HG02981 (cell line): ENCODE measurements at regions not wholly inside any gene's neighbourhood (a gene's known extent, or its start where the extent isn't known, plus 50 kb on each side); places are given as distances from the start of the nearest gene placed in this dataset.
"Not testable (repeated sequence)": the region's sequence is repeated elsewhere in the genome, so short reads cannot be mapped to it uniquely, and the experiment has no call there.

ENCODE experiments used
- ATAC-seq: cut with Tn5 transposase; IDR thresholded peaks from one replicate; pipeline ENCODE4 v1.9.1; 2021; ENCODE audit warnings: mild to moderate bottlenecking, moderate library complexity; ENCODE audit not compliant: unreplicated experiment

DNA sequence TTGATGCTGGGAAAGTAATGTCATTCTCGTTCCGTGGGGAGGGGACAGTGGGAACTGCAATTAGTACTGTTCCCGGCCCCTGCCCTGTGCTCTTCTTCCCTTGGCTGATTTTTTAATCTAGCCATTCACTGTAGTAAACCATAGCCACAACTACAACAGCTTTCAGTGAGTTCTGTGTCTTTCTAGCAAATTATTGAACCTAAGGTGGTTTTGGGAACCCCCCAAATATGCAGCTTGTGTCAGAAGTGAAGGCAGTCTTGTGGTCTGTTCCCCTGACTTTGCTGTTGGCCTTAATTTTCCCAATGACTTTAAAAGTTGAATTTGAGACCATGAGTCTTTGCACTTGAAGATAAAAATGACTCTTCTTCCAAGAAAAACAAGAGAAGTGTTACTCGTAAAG is 114.3 kb upstream of the ETV6 start:
- no peak for ATAC-seq

DNA sequence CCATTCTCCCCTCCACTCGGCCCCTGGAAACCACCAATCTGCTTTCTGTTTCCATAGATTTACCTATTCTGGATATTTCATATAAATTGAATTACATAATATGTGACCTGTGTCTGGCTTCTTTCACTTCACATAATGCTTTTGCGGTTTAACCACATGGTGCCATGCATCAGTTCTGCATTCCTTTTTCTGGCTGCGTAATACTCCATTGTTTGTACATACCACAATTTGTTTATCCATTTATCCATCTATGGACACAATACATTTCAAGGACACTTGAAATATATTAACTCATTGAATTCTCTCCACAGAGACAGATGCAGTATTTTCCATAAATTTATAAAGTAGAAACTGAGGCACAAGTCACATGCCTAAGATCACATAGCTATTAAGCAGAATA is 110.3 kb upstream of the ETV6 start:
- no peak for ATAC-seq

DNA sequence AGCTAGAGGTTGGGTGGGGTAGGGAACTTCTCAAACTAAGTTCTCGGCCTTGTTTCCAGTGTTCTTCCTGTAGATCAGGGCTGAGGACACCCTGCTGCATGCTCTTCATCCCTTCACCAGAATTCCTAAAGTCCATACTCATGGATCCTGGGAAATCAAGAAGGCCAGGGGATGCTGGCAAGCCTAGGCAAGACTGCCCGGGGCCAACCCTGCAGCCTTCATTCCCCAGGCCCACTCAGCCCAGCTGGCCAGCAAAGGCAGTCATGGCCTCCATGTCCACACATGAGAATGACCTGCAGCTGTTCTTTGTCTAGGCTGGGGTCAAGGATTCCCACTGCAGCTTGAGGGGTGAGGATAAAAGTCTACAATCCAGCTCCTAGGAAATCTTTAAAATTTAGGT is 109.3 kb upstream of the ETV6 start:
- no peak for ATAC-seq

DNA sequence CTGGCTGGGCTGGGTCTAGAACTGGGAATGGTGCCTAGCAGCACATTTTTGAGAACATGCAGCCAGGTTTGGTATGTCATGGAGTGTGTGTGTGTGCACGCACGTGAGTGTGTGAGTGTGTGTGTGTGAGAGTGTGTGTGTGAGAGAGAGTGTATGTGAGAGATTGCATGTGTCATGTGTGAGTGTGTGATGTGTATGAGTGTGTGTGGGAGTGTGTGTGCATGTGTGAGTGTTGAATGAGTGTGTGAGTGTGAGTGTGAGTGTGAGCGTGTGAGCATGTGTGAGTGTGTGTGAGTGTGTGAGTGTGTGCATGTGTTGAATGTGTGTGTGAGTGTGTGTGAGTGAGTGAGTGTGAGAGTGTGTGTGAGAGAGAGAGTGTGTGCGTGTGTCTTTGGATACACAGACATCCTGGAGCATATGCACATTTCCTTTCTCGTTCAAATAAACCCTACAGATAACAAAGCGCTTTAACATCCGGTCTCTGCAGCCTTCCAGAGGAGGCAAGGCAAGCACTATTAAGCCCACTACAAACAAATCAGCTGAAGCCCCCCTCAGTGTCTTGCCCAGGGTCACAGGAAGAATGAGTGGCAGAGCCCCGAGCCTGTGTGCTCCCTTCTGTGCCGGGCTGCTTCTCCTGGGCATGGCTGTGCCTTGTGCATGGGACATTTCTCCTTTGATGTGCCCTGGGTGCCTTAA is 108.7 kb upstream of the ETV6 start:
- no peak for ATAC-seq

DNA sequence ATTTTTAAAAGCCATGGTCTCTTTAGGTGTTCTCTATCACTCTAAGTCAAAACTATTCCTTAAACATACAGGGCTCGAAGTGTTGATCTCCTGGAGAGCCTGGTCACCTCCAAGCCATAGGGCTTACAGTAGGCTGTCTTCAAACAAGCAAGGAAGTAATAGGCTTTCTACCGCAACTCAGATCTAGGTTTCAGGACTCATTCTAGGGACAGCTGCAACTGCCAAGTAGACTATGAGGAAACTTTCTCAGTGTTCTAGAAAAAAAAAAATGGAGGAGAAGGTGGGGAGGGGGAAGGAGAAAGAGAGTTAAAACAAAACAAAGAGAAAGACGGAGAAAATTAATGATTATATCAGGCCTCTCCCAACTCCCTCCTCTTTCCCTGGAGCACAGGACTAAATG is 106.9 kb upstream of the ETV6 start:
- no peak for ATAC-seq

DNA sequence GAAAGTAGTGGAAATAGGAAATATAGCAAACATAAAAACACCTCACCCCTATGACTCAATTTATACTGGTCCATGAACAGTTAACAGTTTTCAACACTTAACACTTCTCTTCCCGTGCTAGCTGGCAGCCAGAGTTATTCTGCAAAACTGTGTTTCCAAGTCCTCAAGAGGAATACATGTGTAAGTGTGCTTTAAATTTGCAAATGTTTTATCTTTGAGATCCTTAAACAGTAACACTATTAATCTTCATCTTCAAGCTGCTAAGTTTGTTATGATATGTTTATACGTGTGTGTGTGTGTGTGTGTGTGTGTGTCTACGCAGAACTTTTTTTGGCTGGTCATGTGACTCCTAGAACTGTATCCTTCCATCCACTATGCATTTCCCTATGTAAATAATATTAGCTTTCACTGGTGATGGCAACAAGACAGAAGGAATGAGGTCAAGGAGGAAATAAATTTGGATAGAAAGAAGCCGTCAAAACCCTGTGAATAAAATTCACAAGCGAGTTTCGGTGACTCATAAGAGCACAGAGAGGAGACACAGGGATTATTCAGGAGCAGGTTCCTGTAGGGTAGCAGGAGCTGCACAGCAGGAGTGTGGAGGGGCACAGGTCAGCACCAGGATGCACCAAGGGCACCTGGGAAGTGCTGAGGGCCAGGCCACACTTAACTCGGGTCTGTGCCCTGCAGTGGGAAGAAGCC is 105.9 kb upstream of the ETV6 start:
- ATAC-seq, result no peak

DNA sequence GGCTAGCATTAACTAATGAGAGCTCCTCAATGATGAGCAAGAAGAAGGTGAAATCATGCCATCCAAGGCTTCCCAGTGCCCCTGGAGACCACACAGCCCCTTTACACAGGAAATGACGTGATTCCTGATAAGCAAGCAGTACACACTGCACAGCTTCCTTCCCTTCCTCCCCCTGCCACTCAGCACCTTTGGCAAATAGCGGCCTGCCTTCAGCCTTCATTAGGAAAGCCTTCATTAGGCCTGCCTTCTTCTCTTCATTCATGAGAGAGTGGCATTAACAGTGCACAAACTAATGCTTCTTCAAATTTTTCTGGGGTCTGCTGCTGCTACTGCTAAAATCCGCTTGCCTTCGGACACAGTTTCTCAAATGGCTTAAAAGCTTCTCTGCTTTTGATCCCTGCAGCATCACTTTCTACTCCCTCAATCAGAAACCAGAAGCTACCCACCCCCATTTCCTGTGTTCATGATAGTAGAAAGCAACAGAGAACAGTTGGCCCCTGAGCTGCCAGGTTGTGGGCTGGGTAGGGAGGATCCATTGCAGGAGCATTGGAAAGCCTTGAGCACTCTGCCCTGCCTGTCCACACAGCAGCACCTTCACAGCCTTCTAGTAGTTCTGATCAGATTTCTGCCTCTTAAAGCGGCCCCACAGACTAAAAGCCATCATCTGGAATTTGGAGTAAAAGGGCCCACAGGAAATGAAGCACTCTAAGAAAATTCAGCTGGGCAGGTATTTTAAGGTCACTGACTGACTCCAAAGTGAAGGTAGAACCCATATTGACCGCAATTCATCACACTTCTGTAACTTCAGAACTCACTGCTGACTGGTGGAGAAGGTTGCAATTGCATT is 103.8 kb upstream of the ETV6 start:
- ATAC-seq, result peak; percentile 80

DNA sequence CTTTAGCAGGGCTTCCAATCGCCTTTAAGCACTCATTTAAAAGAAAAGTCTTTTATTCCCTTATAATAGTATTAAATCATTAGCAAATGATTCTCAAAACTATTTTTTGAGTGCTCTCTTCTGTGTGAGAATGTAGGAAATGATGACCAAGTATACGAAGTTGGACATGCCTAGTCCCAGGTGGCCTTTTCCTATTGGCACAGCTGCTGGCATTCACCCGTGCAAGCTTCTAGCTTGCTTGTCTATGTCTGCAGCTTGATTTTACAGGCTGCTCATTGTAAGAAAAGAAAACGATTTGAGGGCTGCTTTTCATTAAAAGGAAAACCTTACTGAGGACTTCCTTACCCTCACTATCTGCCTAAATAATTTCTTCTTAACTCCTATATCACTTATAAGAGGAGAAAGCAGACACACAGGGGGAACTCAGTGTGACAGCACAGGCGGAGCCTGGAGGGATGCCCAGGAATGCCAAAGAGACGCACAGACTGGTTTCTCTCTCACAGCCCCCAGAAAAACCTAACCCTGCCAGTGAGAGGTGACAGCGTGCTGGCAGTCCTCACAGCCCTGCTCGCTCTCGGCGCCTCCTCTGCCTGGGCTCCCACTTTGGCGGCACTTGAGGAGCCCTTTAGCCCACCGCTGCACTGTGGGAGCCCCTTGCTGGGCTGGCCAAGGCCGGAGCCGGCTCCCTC is 102.7 kb upstream of the ETV6 start:
- not testable (repeated sequence) for ATAC-seq

DNA sequence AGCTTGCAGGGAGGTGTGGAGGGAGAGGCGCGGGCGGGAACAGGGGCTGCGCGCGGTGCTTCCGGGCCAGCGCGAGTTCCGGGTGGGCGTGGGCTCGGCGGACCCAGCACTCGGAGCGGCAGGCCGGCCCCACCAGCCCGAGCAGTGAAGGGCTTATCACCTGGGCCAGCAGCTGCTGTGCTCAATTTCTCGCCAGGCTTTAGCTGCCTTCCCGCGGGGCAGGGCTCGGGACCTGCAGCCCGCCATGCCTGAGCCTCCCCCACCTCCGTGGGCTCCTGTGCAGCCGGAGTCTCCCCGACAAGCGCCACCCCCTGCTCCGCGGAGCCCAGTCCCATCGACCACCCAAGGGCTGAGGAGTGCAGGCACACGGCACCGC is 102.2 kb upstream of the ETV6 start:
- not testable (repeated sequence) for ATAC-seq

DNA sequence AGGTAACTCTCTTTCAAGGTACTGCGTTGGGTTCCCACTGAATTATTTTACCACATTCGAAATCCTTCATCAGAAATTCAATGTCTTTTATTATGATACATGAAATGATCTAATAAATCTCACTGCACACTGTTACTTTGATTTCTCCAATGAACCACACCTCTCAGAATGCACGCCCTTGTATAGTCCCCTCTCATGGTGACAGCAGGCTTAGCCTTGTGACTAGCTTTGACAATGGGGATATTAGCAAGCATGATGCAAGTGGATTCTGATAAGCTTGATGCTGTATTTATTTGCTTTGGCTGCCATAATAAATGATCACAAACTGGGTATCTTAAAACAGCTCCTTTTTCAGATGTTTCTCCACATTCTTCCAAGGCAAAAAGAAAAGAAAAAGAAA is 100.4 kb upstream of the ETV6 start:
- ATAC-seq, result no peak

DNA sequence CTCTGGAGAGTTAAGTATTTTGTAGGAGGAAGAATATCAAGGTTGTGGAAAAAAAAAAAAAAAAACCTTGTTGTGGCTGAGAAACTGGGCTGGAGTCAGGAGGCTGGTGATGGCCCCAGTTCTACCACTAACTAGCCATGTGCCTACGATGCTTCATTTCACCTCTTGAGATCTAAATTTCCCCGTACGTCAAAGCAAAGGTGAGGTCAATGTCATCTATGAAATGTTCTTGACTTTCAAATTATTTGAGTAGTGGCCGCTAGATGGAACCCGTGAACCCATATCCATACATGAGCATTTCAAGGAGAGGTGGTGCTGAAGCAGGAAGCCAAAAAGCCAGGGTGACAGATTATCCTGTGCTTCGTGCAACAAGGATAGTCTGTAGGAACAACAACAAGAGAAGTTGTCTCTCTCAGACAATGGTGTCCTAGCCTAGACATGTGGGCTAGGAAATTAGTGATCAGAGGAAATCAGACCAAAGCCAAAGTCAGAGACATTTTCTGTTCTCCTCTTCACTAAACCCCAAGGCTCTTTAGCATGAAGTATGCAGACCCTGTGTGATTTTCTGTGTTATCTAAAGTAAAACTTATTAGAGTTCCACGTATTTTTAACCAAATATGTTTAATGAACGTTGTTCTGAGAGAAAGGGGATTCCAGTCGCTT is 95.5 kb upstream of the ETV6 start:
- ATAC-seq, result peak; percentile 75

DNA sequence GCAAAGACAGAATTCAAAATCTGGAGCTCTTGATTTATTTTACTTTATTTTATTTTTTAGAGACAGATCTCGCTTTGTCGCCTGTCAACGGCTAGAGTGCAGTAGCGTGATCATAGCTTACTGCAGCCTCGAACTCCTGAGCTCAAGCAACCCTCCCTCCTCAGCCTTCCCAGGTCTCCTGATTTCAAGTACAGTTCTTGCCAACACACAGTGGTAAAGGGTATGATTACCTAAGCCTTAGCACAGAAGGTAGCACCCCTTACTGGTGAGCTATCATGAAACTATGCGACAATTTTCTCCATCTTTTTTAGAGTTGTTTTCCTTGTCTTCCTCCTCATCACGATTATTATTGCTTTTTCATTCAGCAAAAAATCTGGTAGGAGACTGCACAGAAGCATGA is 94.3 kb upstream of the ETV6 start:
- no peak for ATAC-seq

DNA sequence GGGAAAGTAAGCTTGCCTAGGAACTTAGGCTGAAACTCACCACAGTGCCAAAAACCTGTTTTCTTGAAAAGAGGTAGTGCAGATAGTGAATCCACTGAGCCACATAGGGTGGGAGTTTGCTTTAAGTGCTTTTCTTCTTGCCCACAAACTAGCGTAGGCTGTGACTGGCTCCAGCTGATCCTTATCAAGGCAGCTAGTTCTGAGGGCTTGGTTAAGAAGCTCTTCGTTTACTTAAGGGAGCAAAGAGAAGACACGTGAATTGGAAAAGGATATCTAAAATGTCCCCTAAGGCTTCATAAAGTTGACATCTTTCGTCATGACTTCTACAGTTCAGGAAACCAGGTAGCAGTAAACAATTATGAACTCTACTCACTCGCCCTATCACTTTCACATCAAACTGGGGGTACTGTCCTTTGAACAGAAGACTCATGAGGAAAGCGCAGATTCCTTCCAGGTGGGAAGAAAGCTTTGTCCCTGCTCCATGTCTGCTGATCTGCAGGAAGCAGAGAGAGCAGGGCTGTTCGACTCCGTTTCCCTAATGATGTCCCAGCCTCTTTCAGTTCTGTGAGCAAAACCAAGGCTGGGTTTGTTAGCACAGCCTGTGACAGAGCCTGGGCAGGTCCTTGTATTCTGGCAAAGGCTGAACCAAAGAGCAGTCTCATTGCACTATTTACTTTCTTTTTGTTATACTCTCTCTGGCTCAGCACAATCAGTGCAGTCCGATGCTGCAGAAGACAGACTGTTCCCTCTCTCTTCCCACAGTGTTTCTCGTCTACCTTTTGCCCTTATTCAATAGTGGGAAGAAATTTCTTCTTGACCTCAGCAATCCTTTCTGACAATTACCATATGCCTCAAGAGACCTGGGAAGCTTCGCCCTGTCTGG is 93.5 kb upstream of the ETV6 start:
- no peak for ATAC-seq

DNA sequence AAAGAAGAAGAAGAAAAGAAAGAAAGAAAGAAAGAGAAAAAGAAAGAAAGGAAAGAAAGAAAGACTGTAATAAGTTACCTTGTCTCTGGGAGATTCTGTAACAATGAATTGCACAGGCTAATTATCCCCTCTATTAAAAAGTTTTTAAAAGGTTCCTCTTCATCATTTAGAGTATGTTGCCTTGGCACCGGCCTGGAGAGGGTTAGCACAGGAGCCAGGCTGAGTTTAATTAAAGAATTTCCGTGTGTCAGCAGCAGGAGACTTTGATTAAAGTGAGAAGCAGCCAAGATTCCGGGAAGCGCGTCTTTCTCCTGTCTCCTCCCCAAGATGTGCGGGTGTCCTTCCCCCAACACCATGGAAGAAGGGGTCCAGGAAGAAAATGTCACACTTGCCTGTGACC is 92.8 kb upstream of the ETV6 start:
- ATAC-seq, result no peak

DNA sequence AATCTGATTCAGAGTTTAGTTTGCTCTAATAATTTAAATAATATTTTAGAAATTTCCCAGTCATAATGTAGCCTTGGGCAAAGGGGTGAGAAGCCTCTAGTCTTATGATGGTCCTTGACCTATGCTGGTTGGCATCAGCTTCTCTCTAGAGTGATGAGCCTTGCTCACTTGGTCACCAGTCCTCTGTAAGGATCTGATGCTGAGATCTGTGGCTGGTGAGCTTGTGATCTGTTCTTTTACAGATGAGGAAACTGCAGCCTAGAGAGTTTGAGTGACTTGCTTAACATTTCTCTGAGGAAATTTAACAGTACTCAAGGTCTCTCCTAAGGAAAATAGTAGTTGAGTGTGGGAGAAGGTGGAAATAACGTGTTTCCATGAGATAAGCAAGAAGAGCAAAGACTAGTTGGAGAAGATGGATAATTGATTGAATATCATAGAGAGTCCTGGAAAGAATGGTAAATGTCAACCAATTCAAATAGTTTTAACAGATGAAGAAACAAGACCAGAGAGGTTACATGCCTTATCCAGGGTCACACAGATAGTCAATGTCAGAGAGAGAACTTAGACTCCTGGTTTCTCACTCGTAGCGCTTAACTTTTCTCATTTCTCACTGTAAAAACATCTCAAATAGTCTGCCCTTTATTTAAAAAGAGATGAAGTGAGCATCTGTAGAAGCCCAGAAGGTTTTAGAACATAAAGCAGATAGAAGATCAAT is 89.7 kb upstream of the ETV6 start:
- no peak for ATAC-seq

DNA sequence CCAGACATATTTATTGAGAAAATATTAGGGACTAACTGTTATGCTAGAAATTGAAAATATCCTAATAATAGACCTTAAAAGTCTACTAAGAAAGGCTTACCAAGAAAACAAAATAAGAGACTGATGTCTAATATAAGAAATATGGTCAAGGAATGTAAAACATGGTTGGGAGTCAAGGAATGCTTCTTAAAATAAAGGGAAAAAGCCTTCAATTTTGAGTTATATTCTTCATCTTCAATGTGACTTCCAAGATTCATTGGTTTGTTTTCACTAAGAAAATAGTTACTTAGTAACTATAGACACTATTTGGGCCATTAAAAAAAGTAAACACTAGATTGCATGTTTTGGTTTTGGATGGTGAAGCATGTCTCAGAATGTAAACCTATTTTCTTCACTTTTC is 88.1 kb upstream of the ETV6 start:
- ATAC-seq, result no peak

DNA sequence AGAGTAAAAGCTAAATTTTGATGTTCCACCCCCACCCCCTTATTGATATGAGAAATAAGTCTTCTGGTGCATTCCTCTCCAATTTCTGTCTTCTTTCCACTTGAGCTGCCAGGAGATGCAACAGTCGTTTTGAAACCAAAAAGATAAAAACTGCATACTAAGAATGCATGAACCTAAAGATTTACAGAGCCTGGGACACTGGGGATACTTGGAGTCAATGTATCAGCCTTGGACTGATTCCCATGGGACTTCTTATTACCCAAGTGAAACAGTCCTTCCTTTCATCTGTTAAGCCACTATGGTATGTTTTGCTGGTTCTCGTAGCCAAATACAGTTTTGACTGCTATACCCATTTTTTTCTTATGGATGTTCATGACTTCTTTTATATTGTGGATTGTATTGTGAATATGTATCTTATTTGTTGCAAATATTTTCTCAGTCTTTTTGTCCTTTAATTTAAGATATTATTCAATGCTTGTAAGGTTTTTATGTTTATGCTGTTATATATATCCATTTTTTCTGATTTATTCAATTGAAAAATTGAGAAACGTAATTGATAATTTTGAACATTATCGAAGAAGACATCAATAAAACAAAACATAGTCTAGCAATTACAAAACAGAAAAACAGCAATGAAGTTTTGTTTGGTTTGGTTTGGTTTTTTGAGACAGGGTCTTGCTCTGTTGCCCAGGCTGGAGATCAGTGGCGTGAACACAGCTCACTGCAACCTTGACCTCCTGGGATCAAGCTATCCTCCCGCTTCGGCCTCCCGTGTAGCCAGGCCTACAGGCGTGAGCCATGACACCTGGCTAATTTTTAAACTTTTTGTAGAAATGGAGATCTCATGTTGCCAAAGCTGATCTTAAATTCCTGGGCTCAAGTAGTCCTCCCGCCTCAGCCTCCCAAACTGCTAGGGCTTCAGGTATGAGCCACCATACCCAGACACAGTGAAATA is 85.4 kb upstream of the ETV6 start:
- ATAC-seq, result no peak

DNA sequence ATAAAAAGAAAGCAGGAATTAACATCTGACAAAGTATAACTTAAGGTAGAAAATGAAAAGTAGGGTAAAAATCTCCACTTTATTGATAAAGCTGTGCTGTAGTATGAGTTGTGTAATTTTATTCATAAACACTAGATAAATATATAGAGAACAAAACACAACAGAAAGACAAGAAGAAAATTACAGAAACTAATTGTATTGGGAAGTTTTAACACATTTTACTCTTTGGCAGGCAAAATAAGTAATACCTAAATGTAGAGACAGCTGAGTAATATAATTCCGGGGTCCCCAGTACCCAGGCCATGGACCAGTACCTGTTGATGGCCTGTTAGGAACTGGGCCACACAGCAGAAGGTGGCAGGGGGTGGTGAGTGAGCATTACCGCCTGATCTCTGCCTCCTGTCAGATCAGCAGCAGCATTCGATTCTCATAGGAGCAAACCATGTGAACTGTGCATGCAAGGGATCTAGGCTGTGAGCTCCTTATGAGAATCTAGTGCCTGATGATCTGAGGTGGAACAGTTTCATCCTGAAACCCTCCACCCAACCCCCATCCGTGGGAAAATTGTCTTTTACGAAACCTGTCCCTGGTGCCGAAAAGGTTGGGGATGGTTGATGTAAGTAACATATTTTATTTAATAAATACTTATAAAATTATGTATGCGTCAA is 84.4 kb upstream of the ETV6 start:
- ATAC-seq, result no peak
